Superior temporal gyrus (tissue), 1 donor: ENCODE measurements at regions not wholly inside any gene's neighbourhood (a gene's known extent, or its start where the extent isn't known, plus 50 kb on each side); places are given as distances from the start of the nearest gene placed in this dataset.
A peak's percentile ranks its signal among the peaks of the same experiment; 100 is the strongest.
"Not testable (repeated sequence)": the region's sequence is repeated elsewhere in the genome, so short reads cannot be mapped to it uniquely, and the experiment has no call there.

Source experiments
- DNase-seq: peaks from one replicate; pipeline ENCODE4 v3.0.0-alpha.2; 2016; ENCODE audit errors: extremely low spot score

- peak; percentile 28 for DNase-seq
These were observed 53.4 kb downstream of the OR2K2 start for GRCh38 chr9:111276431-111277128.

- DNase-seq = no peak
These were observed 55.3 kb downstream of the OR2K2 start for GRCh38 chr9:111274737-111275136.

GRCh38 chr9:111272581-111272980 is 57.4 kb downstream of the OR2K2 start:
- no peak for DNase-seq

- DNase-seq = no peak
These were observed 58.4 kb downstream of the OR2K2 start for GRCh38 chr9:111271481-111272080.

GRCh38 chr9:111271047-111271446 is 59.0 kb downstream of the OR2K2 start:
- DNase-seq = no peak

DNA sequence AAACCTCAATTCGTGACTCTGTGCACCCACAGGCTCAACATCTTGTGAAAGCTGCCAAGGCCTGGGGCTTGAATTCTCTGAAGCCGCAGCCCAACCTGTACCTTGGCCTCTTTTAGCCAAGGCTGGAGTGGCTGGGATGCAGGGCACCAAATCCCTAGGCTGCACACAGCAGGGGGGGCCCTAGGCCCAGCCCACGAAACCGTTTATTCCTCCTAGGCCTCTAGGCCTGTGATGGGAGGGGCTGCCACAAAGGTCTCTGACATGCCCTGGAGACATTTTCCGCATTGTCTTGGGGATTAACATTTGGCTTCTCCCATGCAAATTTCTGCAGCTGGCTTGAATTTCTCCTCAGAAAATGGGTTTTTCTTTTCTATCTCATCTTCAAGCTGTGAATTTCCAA is 64.0 kb downstream of the OR2K2 start:
- not testable (repeated sequence) for DNase-seq

- no peak for DNase-seq
These were observed 66.9 kb downstream of the OR2K2 start for GRCh38 chr9:111263116-111263515.

- no peak for DNase-seq
These were observed 71.2 kb downstream of the OR2K2 start for GRCh38 chr9:111258875-111259271.

DNA sequence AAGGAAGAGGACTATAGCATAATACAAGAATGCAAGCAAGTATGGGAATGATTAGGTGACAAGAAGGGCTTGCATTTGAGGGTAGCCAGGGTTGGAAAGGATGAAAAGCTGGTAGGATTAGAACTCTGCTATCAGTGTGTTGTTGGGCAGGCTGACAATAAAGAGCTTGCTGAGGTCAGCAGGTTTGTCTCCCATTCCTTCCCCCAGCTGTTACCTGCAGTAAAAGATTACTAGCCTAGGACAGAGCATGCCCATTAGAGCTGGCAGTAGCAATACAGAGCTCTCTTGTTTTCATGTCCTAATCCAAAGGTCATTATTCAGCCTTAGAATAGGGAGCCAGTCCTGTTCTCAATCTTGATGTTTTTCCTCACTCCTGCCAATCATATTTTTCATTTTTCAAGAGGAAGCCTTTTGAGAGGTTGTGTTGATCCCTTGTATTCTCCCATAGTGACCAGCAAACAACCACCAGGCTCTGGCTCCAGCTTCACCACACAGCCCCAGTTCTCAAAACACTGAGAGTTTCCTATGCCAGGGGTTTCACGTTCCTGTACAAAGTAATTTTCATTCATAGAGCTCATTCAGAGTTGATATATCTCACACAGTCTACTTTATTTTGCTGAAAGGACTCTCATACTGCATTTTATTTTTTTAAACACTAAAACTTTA is 71.7 kb downstream of the OR2K2 start:
- no peak for DNase-seq

DNA sequence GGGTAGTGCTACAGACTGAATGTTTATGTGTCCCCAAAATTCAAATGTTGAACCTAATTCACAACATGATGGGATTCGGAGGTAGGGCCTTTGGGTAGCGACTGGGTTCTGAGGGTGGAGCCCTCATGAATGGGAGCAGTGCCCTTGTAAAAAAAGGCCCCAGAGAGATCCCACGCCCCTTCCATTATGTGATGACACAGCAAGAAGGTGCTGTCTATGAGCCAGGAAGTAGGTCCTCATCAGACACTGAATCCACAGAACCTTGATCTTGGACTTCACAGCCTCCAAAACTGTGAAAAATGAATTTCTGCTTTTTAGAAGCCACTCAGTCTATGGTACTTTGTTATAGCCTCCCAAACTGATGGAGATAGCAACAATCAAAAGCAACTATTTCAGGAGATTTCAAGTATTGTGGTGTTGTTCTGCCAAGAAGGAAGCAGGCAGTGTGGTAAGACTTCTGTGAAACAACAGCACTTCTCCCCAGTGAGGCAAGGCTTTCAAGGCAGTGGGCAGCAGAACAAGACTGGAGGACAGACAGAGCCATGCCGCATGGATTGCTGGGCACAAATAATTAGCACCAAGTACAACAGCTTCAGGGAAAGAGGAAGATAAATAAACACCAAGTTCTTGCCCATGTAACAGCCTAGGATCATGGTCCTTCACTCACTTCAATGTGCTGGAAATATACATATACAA is 76.1 kb downstream of the OR2K2 start:
- no peak for DNase-seq

- DNase-seq = no peak
These were observed 78.9 kb downstream of the OR2K2 start for GRCh38 chr9:111250875-111251842.

DNA sequence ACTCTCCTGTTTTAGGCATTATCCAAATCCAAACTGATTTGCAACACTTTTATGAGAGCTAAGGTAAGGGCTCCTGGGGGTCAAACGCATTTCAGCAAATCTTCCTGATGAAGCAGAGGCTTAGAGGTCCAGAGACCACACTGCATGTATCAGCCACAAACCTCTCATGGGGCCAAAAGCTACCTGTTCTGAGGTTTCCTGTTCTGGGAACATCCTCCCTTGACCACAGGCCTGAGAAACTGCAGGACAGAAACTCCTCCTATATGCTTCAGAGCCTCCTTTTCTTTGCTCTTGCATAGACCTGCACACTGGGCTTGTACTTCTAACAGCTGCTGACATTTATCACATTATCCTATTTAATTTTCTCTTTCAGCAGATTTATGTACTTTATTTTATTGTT is 92.6 kb downstream of the OR2K2 start:
- no peak for DNase-seq

DNA sequence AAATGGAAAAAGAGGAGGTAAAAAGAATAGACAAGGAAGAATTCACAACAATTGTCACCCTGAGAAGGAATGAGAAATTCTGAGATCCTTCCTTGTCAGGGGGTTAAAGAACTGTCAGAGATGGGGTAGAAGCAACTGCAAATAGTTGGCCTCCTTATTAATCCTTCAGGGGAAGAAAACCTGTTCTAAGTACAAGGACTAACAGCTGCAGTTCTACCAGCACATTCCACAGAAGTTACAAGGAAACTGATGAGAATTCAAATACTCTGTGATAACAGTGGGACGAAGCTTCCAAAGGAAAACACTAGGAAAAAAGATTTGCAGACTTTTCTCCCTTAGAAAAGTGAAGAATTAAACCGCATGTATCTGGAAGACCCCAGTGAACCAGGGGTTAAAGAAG is 93.7 kb downstream of the OR2K2 start:
- no peak for DNase-seq

GRCh38 chr9:111233963-111234362 is 96.1 kb downstream of the OR2K2 start:
- DNase-seq = no peak

DNA sequence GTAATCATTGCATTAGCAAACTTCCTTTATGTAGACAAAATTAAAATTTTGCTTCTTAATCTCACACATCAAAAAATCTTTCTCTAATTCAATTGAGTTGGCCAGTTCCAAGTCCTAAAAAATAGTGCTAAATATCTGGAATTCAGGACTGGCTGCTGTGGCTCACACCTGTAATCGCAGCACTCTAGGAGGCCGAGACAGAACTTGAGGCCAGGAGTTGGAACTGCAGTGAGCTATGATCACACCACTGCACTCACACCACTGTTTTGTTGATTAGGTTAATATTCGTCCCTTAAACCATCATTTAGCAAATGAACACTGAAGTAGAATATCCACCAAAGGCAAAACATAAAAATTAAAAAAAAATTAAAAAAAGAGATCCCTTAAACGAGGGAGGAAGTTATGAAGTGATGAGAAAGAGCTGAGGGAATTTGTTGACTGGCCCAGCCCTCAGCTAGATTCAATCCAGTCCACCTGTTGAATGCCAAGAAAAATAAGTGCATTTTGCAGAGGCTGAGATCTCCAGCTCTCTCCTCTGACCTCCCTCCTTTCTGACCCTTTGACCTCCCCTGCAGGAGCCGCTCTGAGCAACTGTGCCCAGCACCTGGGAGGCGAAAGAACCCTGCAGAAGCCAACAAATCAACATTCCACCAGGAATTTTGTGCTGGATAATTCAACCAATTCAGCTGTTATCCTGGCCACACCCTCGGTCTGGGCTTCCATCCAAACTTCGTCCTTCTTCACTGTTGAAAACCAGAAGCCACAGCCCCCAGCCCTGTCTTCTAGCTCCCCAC is 96.8 kb downstream of the OR2K2 start:
- DNase-seq = no peak

GRCh38 chr9:111231801-111232580 is 98.0 kb downstream of the OR2K2 start:
- no peak for DNase-seq

DNA sequence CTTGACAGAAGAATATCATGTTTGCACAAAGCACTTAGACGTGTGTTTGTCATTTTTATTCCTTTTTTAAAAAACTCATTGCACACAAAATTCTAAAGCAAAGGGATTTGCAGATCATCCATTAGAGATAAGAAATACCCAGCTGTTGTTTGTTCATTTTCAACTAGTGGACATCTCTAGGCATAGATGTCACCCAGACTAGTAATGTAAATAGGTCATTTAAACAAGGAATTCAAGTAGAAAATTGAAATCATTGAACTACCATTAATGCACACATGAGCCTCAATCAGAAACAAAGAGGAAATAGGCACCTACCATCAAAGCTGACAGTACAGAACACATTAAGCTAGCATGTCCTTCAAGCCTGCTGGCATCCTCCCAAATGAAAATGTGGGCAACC is 107.3 kb downstream of the OR2K2 start:
- no peak for DNase-seq

- no peak for DNase-seq
These were observed 117.2 kb downstream of the OR2K2 start for GRCh38 chr9:111212874-111213273.

GRCh38 chr9:111198936-111199335 is 131.1 kb downstream of the OR2K2 start:
- no peak for DNase-seq

- DNase-seq = no peak
These were observed 132.8 kb downstream of the OR2K2 start for GRCh38 chr9:111197256-111197655.
